ENCODE measurements at regions not wholly inside any gene's neighbourhood (a gene's known extent, or its start where the extent isn't known, plus 50 kb on each side); places are given as distances from the start of the nearest gene placed in this dataset.
"Not testable (repeated sequence)": the region's sequence is repeated elsewhere in the genome, so short reads cannot be mapped to it uniquely, and the experiment has no call there.

DNA sequence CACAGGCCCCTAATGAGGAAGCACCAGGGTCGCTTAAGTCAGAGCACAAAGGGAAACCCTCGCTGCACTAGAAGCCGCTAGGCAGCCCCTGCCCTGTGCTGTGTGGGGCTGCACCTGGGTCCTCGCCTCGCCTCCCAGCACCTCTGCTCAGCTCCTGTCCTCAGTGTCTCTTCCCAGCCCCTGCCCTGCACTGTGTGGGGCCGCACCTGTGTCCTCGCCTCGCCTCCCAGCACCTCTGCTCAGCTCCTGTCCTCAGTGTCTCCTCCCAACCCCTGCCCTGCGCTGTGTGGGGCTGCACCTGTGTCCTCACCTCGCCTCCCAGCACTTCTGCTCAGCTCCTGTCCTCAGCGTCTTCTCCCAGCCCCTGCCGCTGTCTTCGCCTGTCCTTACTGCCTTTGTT lies 342.8 kb downstream of the EIPR1 start:
- no peak for DNase-seq

- DNase-seq = peak; percentile 6
These were observed 343.2 kb downstream of the EIPR1 start for GRCh38 chr2:3034396-3034795.

DNA sequence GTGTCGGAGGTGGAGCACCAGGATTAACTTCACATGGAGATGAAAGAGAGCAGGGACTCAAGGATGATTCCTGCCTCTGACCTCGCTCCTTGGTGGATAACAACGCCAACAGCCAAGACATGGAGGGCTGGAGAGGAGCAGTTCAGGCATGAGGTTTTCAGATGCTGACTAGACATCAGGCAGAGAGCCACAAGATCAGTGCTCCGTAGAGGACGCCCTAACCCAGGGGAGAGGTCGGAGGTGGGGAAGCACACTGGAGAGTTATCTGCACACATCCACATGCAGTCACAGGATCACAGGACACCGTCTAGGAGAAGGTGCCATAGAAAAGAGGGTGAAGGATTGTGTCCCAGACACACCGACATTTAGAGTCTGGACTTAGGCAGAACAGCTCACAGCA lies 344.3 kb downstream of the EIPR1 start:
- DNase-seq = no peak

- DNase-seq = not testable (repeated sequence)
These were observed 346.8 kb downstream of the EIPR1 start for GRCh38 chr2:3030791-3031190.

DNA sequence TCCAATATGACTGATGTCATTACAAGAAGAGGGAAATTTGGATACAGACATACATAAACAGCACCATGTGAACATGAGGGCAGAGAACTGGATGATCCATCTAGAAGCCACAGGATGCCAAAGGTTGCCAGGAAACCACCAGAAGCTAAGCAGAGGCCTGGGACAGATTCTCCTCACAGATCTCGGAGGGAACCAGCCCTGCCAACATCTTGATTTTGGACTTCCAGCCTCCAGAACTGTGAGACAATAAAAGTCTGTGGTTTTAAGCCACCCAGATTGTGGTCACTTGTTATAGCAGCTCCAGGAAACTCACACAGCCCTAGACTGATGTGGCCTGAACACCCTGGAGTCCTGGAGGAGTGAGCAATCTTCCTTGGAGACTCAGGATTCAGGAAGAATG lies 351.6 kb downstream of the EIPR1 start:
- no peak for DNase-seq

GRCh38 chr2:3025261-3025660 lies 352.4 kb downstream of the EIPR1 start:
- DNase-seq = peak; percentile 95

- no peak for DNase-seq
These were observed 353.1 kb downstream of the EIPR1 start for GRCh38 chr2:3024401-3024935.

GRCh38 chr2:3023531-3023930 lies 354.1 kb downstream of the EIPR1 start:
- DNase-seq = no peak

DNA sequence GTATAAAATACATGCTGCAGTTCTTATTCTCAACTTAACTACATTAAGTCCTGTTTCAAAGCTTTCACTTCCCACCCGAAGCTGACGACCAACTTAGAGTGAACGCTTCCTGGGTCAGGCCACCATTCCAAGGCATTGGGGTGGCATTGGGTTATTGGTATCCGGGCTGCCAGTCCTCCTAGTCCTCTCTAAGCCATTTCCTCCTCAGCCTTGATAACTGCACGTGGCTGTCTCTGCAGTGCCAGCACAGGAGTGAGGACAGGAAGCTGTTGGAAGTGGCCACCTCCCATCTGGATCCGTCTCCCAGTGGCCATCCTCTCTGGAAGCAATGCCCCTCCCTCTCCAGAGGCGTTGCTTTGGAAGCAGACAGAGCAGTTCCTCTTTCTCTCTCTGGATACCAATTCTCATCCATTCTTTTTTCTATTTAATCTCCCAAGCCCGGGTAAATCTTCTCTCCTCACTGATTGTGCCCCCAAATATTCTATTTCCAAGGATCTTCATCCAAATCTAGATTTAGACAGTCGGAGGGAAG lies 354.7 kb downstream of the EIPR1 start:
- DNase-seq = no peak

- DNase-seq = no peak
These were observed 355.9 kb downstream of the EIPR1 start for GRCh38 chr2:3021720-3022119.

DNA sequence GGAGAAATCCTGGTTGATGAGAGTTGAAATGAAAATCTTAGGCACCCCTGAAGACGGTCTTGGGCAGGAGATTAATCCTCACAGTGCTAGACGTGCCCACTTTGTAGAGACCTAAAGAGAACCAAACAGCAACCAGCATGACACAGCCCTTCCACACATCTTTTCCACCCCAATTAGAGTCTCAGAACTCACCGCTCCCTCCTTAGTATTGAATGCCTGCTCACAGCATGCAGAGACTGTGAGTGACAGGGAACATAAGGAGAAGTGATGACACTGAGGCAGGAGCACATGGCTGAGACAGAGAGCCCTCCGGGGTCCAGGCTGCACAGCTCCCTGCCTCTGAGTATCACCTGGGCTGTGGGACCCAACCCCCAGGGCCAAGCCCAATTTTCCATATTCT lies 367.6 kb downstream of the EIPR1 start:
- DNase-seq = no peak

DNA sequence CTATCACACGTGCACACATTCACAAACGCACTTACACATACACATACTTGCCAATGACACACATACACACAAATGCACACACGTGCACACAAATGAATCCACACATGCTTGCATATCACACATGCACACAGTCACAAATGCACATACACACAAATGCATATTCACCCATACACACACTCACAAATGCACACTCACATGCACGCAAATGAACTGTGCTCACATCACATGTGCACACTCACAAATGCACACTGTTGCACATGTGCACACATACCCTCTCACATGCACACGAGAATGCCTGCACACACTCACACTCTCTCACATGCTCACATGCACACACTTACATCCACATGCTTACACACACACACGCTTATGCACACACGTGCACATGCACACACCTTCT lies 368.1 kb downstream of the EIPR1 start:
- no peak for DNase-seq

DNA sequence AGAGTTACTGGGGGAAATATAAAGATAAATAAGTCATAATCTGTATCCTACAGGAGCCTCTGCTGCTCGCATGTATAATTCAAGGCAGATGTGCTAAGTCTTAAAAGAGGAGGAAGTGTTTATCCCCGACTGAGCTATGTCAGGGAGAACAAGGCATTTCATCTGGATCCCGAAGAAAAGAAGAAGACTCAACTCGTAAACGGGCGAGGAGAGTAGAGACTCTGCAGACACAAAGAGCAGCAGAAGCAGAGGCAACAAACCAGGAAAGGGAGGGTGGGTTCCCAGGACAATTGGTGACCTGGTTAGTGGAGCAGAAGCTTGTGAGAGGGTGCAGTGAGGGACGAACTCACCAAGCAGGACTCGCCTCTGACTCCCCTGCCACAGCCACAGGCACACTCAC lies 368.6 kb downstream of the EIPR1 start:
- no peak for DNase-seq

- DNase-seq = no peak
These were observed 369.1 kb downstream of the EIPR1 start for GRCh38 chr2:3008561-3008960.

GRCh38 chr2:3007135-3007534 lies 370.5 kb downstream of the EIPR1 start:
- DNase-seq = no peak

DNA sequence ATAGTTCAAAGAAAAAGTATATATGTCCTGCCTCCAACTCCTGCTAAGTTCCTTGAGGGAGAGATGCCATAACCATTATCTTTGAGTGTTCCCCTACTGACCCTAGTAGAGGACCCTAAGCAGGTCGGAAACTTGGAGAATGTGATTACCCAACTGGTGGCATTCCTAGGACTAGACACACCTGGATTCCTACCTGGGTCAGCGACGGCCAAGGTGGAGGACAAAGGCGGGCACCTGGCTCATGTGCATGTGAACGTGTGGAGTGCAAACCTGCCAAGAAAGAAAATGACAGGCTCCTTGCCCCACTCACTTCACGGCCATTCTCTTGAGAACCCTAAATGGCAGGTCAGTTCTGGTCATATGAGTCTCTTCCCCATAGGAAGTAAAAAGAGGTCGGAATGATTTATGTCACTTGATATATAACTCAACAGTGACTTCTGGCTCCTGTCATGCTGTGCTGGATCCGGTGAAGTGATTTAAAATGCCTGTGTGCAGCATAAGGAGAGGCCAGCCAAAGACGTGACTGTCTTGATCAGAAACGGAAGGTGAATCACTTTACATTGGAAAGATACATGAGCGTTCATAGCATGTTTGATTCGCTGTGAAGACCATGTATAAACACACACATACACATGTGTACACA lies 371.6 kb downstream of the EIPR1 start:
- DNase-seq = no peak

GRCh38 chr2:3001615-3002560 lies 375.7 kb downstream of the EIPR1 start:
- peak; percentile 40 for DNase-seq

GRCh38 chr2:3000968-3001367 lies 376.6 kb downstream of the EIPR1 start:
- no peak for DNase-seq

- no peak for DNase-seq
These were observed 377.5 kb downstream of the EIPR1 start for GRCh38 chr2:3000125-3000524.

GRCh38 chr2:2998971-2999370 lies 378.6 kb downstream of the EIPR1 start:
- no peak for DNase-seq

- peak; percentile 59 for DNase-seq
These were observed 384.4 kb downstream of the EIPR1 start for GRCh38 chr2:2993172-2993692.

- DNase-seq = no peak
These were observed 385.0 kb downstream of the EIPR1 start for GRCh38 chr2:2992634-2993033.

DNA sequence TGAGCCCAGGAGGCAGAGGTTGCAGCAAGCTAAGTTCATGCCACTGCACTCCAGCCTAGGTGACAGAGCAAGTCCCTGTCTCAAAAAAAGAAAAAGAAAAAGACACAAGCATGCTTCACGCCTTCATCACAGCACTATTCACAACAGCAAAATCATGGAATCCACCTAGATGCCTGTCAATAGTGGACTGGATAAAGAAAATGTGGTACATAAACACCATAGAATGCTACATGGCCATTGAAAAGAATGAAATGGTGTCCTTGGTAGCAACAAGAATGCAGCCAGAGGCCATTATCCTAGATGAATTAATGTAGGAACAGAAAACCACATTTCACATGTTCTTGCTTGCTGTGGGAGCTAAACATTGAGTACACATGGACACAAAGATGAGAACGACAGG lies 392.6 kb downstream of the EIPR1 start:
- no peak for DNase-seq

DNA sequence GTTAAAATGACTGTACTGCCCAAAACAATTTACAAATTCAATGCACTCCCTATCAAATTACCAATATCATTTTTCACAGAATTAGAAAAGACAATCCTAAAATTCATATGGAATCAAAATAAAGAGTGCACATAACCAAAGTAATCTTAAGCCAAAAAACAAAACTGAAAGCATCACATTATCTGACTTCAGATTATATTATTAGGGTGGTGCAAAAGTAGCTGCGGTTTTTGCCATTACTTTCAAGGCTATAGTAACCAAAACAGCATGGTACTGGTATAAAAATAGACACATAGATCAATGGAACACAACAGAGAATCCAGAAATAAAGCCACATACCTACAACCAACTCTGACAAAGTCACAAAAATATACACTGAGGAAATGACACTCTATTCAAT lies 396.6 kb downstream of the EIPR1 start:
- DNase-seq = no peak

Measured in NCI-H526 treated with DMSO at 0.1 percent for 48 hours (cell line).